Colonic mucosa (tissue), 4 donors: ENCODE measurements at regions not wholly inside any gene's neighbourhood (a gene's known extent, or its start where the extent isn't known, plus 50 kb on each side); places are given as distances from the start of the nearest gene placed in this dataset.

Experiments
- DNase-seq: peaks from one replicate; pipeline ENCODE4 v3.0.0-alpha.2; 2020
- H3K27ac ChIP-seq: fragments of 200-600 bp; one replicate; pipeline ENCODE4 v1.8.0; 2021
- H3K27me3 ChIP-seq: fragments of 200-600 bp; one replicate; pipeline ENCODE4 v1.8.0; 2021
- H3K36me3 ChIP-seq: fragments of 200-600 bp; one replicate; pipeline ENCODE4 v1.8.0; 2021
- H3K4me1 ChIP-seq: fragments of 200-600 bp; one replicate; pipeline ENCODE4 v1.8.0; 2021; ENCODE audit warnings: mild to moderate bottlenecking
- H3K4me3 ChIP-seq: fragments of 200-600 bp; one replicate; pipeline ENCODE4 v1.8.0; 2021
- H3K9ac ChIP-seq, 2 donors: one replicate each; pipeline ENCODE4 v1.7.0; 2013; ENCODE audit warnings: control low read depth in 2 of 2, low read depth in 2 of 2, low read length in 2 of 2
- H3K9me3 ChIP-seq: fragments of 200-600 bp; one replicate; pipeline ENCODE4 v1.8.0; 2021
- intact Hi-C: fragments of 100-400 bp; cut with DNase I; formaldehyde crosslinking; loops from one replicate; pipeline ENCODE4 v1.14.1; 2022
- TF ChIP-seq, protein P1 (sequence below): fragments of 200-600 bp; IDR thresholded peaks from one replicate; pipeline ENCODE4 v1.8.0; 2022; ENCODE audit warnings: antibody characterized with exemption, mild to moderate bottlenecking
- donor health status: healthy.
- donor health status: DM: no; HTN: no; CAD: no.
- donor health status: DM: no; HTN: no; CAD: no.

DNA sequence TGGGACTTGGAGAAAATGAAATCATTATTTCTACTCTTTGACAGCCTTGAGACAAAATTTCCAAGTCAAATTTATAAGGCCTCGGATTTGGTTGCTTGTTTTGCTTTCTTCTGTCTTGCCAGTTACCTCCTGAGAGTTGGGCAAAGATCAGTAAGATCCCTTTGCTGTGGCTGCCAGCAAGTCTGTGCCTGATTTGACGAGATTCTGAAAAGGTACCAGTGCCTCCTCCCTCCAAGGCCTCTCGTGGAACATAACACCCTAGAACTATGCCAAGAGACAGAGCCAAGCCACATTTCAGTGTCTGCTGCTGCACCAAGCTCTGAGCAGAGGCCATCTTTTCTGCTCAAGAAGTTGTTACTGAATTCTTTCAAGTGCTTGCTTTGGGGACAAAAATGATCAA lies 61.0 kb downstream of the GTPBP8 start:
- Histone ChIP-seq H3K27ac (no peak overlapping the region), H3K36me3 (no peaks in the 10 kb centered on the region), H3K4me1 (no peaks in the 10 kb centered on the region), H3K27me3 (no peaks in the 10 kb centered on the region), H3K4me3 (no peak overlapping the region), H3K9me3 (no peaks in the 10 kb centered on the region), H3K9ac (no peak overlapping the region)
- DNase-seq = no peak
- intact Hi-C loops = no loop called here
- TF ChIP-seq, protein P1, sequence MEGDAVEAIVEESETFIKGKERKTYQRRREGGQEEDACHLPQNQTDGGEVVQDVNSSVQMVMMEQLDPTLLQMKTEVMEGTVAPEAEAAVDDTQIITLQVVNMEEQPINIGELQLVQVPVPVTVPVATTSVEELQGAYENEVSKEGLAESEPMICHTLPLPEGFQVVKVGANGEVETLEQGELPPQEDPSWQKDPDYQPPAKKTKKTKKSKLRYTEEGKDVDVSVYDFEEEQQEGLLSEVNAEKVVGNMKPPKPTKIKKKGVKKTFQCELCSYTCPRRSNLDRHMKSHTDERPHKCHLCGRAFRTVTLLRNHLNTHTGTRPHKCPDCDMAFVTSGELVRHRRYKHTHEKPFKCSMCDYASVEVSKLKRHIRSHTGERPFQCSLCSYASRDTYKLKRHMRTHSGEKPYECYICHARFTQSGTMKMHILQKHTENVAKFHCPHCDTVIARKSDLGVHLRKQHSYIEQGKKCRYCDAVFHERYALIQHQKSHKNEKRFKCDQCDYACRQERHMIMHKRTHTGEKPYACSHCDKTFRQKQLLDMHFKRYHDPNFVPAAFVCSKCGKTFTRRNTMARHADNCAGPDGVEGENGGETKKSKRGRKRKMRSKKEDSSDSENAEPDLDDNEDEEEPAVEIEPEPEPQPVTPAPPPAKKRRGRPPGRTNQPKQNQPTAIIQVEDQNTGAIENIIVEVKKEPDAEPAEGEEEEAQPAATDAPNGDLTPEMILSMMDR = no peak

DNA sequence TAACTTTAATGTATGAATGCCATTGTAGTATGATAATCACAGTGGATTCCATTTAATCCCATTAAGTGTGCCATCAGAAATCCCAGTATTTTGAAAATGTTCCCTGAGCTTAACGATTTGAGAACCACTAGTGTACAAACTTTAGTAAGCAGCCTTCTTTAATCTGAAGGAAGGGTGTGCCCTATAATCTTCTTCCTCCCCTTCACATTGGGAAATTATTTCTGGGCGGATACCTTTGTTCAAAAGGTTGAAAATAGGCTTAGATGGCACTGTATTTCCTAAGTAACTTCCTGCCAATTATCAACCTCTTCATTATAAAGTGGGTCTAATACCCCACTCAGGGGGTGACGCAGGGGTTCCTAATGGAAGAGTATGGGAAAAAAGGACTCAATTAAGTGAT lies 62.4 kb downstream of the GTPBP8 start:
- H3K9me3 ChIP-seq = no peaks in the 10 kb centered on the region
- H3K9ac ChIP-seq = no peak overlapping the region
- H3K27me3 ChIP-seq = no peaks in the 10 kb centered on the region
- intact Hi-C loops = no loop called here
- H3K27ac ChIP-seq = no peak overlapping the region
- TF ChIP-seq, protein P1 = no peak
- H3K4me3 ChIP-seq = no peak overlapping the region
- H3K4me1 ChIP-seq = no peaks in the 10 kb centered on the region
- DNase-seq = no peak
- H3K36me3 ChIP-seq = no peaks in the 10 kb centered on the region

DNA sequence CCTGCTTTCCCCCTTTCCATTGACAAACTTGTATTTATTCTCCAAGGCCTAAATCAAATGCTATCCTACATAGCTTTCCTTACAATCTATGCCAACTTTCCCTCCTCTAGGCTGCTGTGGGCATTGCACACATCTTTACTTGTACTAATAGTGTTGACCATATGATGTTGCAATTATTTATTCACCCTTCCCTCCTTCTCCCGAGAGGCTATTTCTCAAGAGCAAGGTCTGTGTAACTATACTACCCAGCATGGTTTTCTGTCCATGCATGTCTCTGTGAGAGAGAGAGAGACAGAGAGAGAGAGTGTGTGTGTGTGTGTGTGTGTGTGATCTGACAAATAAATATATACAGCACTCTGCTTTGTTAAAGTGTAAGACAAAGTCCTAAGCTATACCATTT lies 63.8 kb downstream of the GTPBP8 start:
- Histone ChIP-seq H3K9me3 (no peaks in the 10 kb centered on the region), H3K27ac (no peak overlapping the region), H3K4me3 (no peak overlapping the region), H3K27me3 (no peaks in the 10 kb centered on the region), H3K4me1 (no peaks in the 10 kb centered on the region), H3K36me3 (no peaks in the 10 kb centered on the region), H3K9ac (no peak overlapping the region)
- no peak for DNase-seq
- TF ChIP-seq, protein P1 = no peak
- intact Hi-C loops = loop anchor here (2.0 kb wide), 1 partner anchor 232 kb away; no protein-coding TSS in a partner anchor

DNA sequence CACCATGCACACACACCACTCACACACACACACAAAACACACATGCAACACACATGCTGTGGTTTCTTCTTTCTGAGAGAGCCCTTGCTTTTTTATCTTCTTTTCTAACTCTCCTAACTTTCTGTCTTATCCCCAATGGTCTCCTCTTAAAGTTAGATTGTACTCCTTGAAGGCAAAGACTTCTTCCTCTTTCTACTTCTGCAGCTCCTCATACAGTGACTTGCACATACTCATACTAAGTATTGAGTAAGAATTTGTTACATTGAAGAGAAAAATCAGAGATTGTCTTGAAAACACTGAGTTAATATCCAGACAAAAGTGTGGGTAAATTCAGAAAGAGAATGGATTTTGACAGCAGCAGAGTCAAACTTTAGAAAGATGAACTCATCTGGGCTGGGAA lies 64.4 kb downstream of the GTPBP8 start:
- TF ChIP-seq, protein P1 = no peak
- Histone ChIP-seq H3K27me3 (no peaks in the 10 kb centered on the region), H3K27ac (no peak overlapping the region), H3K9me3 (no peaks in the 10 kb centered on the region), H3K4me1 (no peaks in the 10 kb centered on the region), H3K9ac (no peak overlapping the region), H3K4me3 (no peak overlapping the region), H3K36me3 (no peaks in the 10 kb centered on the region)
- intact Hi-C loops = loop anchor here (2.0 kb wide), 1 partner anchor 232 kb away; no protein-coding TSS in a partner anchor
- no peak for DNase-seq

DNA sequence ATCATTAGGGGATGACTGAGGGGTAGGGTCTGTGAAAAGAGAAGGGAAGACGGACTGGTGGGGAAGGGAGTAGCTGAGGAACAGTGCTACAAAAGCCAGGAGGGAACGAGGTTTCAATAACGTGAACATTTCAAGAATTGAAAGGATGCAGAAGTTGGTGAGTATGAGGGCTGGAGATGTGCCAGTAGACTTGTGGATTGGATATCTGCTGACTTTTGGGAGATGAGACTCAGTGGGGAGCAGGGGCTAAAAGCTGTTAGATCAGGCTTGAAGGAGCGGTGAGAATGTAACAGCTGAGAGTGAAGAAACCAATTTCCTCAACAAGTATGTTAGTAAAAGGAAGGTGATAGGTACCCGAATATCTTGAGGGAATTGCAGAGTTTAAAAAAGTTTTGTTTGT lies 65.2 kb downstream of the GTPBP8 start:
- intact Hi-C loops = loop anchor here (2.0 kb wide), 1 partner anchor 231 kb away; no protein-coding TSS in a partner anchor

More for the DNA sequence above, 65.2 kb downstream of the GTPBP8 start:
- TF ChIP-seq, protein P1 = no peak
- H3K27ac ChIP-seq = no peak overlapping the region
- no peaks in the 10 kb centered on the region for H3K27me3 ChIP-seq
- no peaks in the 10 kb centered on the region for H3K9me3 ChIP-seq
- no peaks in the 10 kb centered on the region for H3K4me1 ChIP-seq
- DNase-seq = no peak
- no peaks in the 10 kb centered on the region for H3K36me3 ChIP-seq
- H3K4me3 ChIP-seq = no peak overlapping the region
- H3K9ac ChIP-seq = no peak overlapping the region
